Pancreas (tissue), 10 donors: ENCODE measurements at regions not wholly inside any gene's neighbourhood (a gene's known extent, or its start where the extent isn't known, plus 50 kb on each side); places are given as distances from the start of the nearest gene placed in this dataset.

ENCODE experiments used
- ATAC-seq, 4 donors: fragments of 200-7000 bp; cut with Tn5 transposase; one replicate each; pipeline versions ENCODE4 v1.8.0 to v1.9.1; 2020; ENCODE audit warnings: mild to moderate bottlenecking in 4 of 4, moderate library complexity in 4 of 4
- DNase-seq, 6 donors: peaks; one replicate each; pipeline ENCODE4 v3.0.0-alpha.2; 2020
- FAIRE-seq: peaks from 2 replicates; lab custom pipeline; 2012; peaks lifted over from hg19 to GRCh38; lab: Jason Lieb, UNC
- H3K27ac ChIP-seq, 4 donors: fragments of 200-600 bp; sonication (generic); 1 replicate in 3 of 4; 2 replicates in 1 of 4; pipeline versions ENCODE4 v1.5.0 to v1.8.0; 2020
- H3K27me3 ChIP-seq, 4 donors: fragments of 200-600 bp; one replicate each; pipeline ENCODE4 v1.8.0; 2021
- H3K36me3 ChIP-seq, 3 donors: fragments of 200-600 bp; sonication (generic) in 1 of 3; one replicate each; pipeline versions ENCODE4 v1.5.0 to v1.8.0; 2020 to 2021
- H3K4me1 ChIP-seq, 3 donors: fragments of 200-600 bp; one replicate each; pipeline ENCODE4 v1.8.0; 2021
- H3K4me3 ChIP-seq, 4 donors: fragments of 200-600 bp; sonication (generic) in 2 of 4; one replicate each; pipeline versions ENCODE4 v1.5.0 to v1.8.0; 2020 to 2021
- H3K9me3 ChIP-seq, 4 donors: fragments of 200-600 bp; one replicate each; pipeline ENCODE4 v1.8.0; 2021
- WGBS, 2 donors: extraction: QIAGEN DNeasy Blood & Tissue Kit; methylation state at CpG; one replicate each; pipeline ENCODE4 v1.1.7; 2013; 5-methylcytosine and 5-hydroxymethylcytosine counted together
- intact Hi-C, 3 donors: fragments of 100-400 bp; cut with DNase I; formaldehyde crosslinking; loops; one replicate each; pipeline versions ENCODE4 v1.11.1 to v1.14.2; 2022
- TF ChIP-seq, protein P1 (sequence below), 4 donors: fragments of 200-600 bp; sonication (generic) in 3 of 4; IDR thresholded peaks; one replicate each; pipeline versions ENCODE4 v1.5.0 to v1.8.0; 2021; ENCODE audit warnings: antibody characterized with exemption in 4 of 4
- donor health status: healthy with polysubstance abuse.
- donor health status: DM: no; HTN: no; CAD: no; lungs with moderate emphysema.
- donor health status: DM: no; HTN: no; CAD: no.
- donor health status: control.
- donor health status: control.
- donor health status: Bipolar disorder and iron deficiency.
- donor health status: DM: yes; HTN: yes; CAD: no.
- donor health status: DM: no; HTN: no; CAD: no.
- donor health status: DM: no; HTN: no; CAD: no.
- donor health status: DM: yes; HTN: yes; CAD: no.

DNA sequence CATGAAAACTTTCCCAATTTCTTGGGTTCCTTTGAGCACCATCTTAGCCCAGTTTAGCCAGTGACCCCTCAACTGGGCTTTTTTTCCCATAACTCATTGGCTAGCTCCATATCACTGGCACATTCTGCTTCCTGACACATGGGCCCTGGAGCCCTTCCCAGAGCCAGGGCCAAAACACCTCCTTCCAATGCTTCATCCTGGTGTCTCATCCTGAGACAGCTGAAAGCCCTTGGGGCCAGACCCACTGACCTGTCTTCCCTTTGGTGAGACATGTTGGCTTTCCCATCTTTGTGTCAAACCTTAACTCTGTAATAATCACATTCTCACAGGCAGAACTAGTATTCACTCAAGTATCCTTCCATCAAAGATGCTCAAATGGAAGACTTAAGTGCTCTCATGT lies 82.6 kb upstream of the SMAD3 start:
- no peaks in the 10 kb centered on the region for H3K27me3 ChIP-seq
- no peak overlapping the region for H3K27ac ChIP-seq
- no peaks in the 10 kb centered on the region for H3K36me3 ChIP-seq
- TF ChIP-seq, protein P1, sequence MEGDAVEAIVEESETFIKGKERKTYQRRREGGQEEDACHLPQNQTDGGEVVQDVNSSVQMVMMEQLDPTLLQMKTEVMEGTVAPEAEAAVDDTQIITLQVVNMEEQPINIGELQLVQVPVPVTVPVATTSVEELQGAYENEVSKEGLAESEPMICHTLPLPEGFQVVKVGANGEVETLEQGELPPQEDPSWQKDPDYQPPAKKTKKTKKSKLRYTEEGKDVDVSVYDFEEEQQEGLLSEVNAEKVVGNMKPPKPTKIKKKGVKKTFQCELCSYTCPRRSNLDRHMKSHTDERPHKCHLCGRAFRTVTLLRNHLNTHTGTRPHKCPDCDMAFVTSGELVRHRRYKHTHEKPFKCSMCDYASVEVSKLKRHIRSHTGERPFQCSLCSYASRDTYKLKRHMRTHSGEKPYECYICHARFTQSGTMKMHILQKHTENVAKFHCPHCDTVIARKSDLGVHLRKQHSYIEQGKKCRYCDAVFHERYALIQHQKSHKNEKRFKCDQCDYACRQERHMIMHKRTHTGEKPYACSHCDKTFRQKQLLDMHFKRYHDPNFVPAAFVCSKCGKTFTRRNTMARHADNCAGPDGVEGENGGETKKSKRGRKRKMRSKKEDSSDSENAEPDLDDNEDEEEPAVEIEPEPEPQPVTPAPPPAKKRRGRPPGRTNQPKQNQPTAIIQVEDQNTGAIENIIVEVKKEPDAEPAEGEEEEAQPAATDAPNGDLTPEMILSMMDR (IDR thresholded peaks at IDR 0.05): no peak
- no peak for DNase-seq
- no peaks in the 10 kb centered on the region for H3K4me1 ChIP-seq
- H3K9me3 ChIP-seq: no peaks in the 10 kb centered on the region
- intact Hi-C loops: no loop called here
- ATAC-seq: no peak
- no peak for FAIRE-seq
- no peak overlapping the region for H3K4me3 ChIP-seq

DNA sequence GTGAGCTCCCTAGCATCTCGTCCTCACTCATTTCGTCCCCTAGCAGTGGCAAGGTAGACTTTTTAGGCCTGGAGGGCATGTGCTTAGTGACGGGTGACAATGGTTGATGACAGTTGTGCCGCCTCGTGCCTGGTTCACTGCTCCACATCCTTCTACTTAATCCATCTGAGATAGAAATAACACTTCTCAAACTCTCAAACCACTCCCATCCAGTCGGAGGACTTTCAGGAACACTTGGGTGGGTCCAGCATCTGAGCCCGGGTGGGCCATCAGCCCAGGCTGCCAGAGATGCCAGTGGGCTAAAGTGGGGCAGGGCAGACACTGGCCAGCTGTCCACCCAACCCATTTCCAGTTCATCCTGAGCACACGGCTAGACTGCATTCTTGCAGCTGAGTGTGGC lies 79.7 kb upstream of the SMAD3 start:
- H3K36me3 ChIP-seq: no peaks in the 10 kb centered on the region
- intact Hi-C loops: no loop called here
- TF ChIP-seq, protein P1 (IDR thresholded peaks at IDR 0.05): no peak
- ATAC-seq (no peak), FAIRE-seq (no peak), DNase-seq (no peak)
- WGBS, 2 donors: 89 to 96% methylated on average over 8 of the region's 8 CpGs
- H3K27ac ChIP-seq: no peak overlapping the region
- no peaks in the 10 kb centered on the region for H3K27me3 ChIP-seq
- no peaks in the 10 kb centered on the region for H3K4me1 ChIP-seq
- no peaks in the 10 kb centered on the region for H3K9me3 ChIP-seq
- H3K4me3 ChIP-seq: no peak overlapping the region

GRCh38 chr15:66986951-66987350 lies 78.5 kb upstream of the SMAD3 start:
- TF ChIP-seq, protein P1 (IDR thresholded peaks at IDR 0.05): no peak
- no peak for FAIRE-seq
- Histone ChIP-seq H3K9me3 (no peaks in the 10 kb centered on the region), H3K4me1 (no peaks in the 10 kb centered on the region), H3K27me3 (no peaks in the 10 kb centered on the region), H3K36me3 (no peaks in the 10 kb centered on the region), H3K4me3 (no peak overlapping the region), H3K27ac (no peak overlapping the region)
- WGBS, 2 donors: 94 to 97% methylated on average over 7 of the region's 7 CpGs
- ATAC-seq: no peak
- intact Hi-C loops: no loop called here
- no peak for DNase-seq

GRCh38 chr15:66993090-66993489 lies 72.3 kb upstream of the SMAD3 start:
- WGBS, 2 donors: 85 to 86% methylated on average over 2 of the region's 2 CpGs
- no peak for FAIRE-seq

DNA sequence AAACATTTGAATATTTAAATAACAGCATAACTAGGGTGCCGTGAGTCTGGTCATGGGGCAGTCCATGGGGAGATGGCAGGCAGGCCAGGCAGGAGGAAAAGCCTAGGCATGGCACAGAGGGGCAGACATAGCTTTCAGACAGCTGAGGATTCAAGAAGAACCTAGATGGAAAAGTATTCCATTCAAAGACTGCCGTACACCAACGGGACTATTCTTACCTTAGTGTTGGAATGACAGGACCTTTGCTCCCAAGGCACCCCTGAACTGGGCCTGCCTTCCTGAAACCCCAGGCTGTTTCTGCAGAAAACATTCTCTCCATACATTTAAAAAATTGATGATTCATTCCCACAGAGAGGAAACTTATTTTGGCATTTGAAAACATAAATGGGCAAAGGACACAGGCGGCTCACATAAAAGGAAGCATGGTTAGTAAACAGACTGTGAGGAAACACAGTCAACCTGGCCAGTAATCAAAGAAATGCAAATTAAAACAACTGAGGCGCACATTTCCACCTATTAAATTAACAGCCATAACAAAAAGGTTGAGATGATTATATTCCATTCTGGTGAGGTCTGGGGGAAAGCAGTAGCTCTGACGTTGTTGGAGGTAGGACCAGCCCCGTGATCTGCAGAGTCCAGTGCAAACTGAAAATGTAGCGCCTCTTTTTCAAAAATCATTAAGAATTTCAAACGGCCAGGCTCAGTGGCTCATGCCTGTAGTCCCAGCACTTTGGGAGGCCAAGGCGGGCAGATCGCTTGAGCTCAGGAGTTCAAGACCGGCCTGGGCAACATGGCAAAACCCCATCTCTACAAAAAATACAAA lies 71.3 kb upstream of the SMAD3 start:
- H3K9me3 ChIP-seq: no peaks in the 10 kb centered on the region
- intact Hi-C loops: no loop called here
- TF ChIP-seq, protein P1 (IDR thresholded peaks at IDR 0.05): no peak
- no peaks in the 10 kb centered on the region for H3K27me3 ChIP-seq
- ATAC-seq: no peak
- H3K36me3 ChIP-seq: no peaks in the 10 kb centered on the region
- WGBS, 2 donors: 86 to 87% methylated on average over 12 of the region's 12 CpGs
- FAIRE-seq: no peak
- DNase-seq: no peak
- H3K27ac ChIP-seq: no peak overlapping the region
- H3K4me3 ChIP-seq: no peak overlapping the region
- no peaks in the 10 kb centered on the region for H3K4me1 ChIP-seq

More at GRCh38 chr15:66993090-66993489, 72.3 kb upstream of the SMAD3 start:
- ATAC-seq (no peak), DNase-seq (no peak)
- Histone ChIP-seq H3K4me1 (no peaks in the 10 kb centered on the region), H3K36me3 (no peaks in the 10 kb centered on the region), H3K27me3 (no peaks in the 10 kb centered on the region), H3K27ac (no peak overlapping the region), H3K4me3 (no peak overlapping the region), H3K9me3 (no peaks in the 10 kb centered on the region)
- TF ChIP-seq, protein P1 (IDR thresholded peaks at IDR 0.05): no peak
- intact Hi-C loops: no loop called here
